SH-SY5Y (cell line): ENCODE measurements at regions not wholly inside any gene's neighbourhood (a gene's known extent, or its start where the extent isn't known, plus 50 kb on each side); places are given as distances from the start of the nearest gene placed in this dataset.

ENCODE experiments used
- GATA2 ChIP-seq: IDR thresholded peaks from 2 replicates; pipeline ENCODE4 v1.6.1; 2011; ENCODE audit warnings: mild to moderate bottlenecking, low read depth, low read length
- GATA3 ChIP-seq: IDR thresholded peaks from 2 replicates; pipeline ENCODE4 v1.6.1; 2011; ENCODE audit warnings: low read depth, mild to moderate bottlenecking, low read length, moderate library complexity

- TF ChIP-seq GATA2, result no peak
- no peak for TF ChIP-seq GATA3
Observed at GRCh38 chr9:3125602-3126405, 281.9 kb upstream of the PUM3 start.
